SH-SY5Y (cell line): ENCODE measurements at regions not wholly inside any gene's neighbourhood (a gene's known extent, or its start where the extent isn't known, plus 50 kb on each side); places are given as distances from the start of the nearest gene placed in this dataset.

Experiments
- GATA2 ChIP-seq: IDR thresholded peaks from 2 replicates; pipeline ENCODE4 v1.6.1; 2011; ENCODE audit warnings: mild to moderate bottlenecking, low read depth, low read length
- GATA3 ChIP-seq: IDR thresholded peaks from 2 replicates; pipeline ENCODE4 v1.6.1; 2011; ENCODE audit warnings: low read depth, mild to moderate bottlenecking, low read length, moderate library complexity

GRCh38 chr21:28233536-28234220 lies 759.0 kb downstream of the LTN1 start:
- TF ChIP-seq GATA2 (no peak), GATA3 (no peak)
